Motor neuron (in vitro differentiated cells): ENCODE measurements at regions not wholly inside any gene's neighbourhood (a gene's known extent, or its start where the extent isn't known, plus 50 kb on each side); places are given as distances from the start of the nearest gene placed in this dataset.

Source experiments
- ATAC-seq, 8 experiments: fragments of 200-7000 bp; cut with Tn5 transposase; replicated peaks in 6 of 8; 2 replicates each; pipeline ENCODE4 v1.8.0; 2021; ENCODE audit warnings: mild to moderate bottlenecking in 8 of 8, moderate library complexity in 8 of 8
- H3K27ac ChIP-seq, 2 donors: fragments of 250-450 bp; sonication (Bioruptor Pico); 2 replicates each; pipeline ENCODE4 v1.9.0; 2021; ENCODE audit warnings: antibody characterized with exemption in 2 of 2, mild to moderate bottlenecking in 2 of 2, moderate library complexity in 1 of 2
- H3K4me1 ChIP-seq, 2 donors: fragments of 250-450 bp; sonication (Bioruptor Pico); replicated peaks in 1 of 2; 2 replicates each; pipeline ENCODE4 v1.6.1; 2021; ENCODE audit warnings: antibody characterized with exemption in 2 of 2, mild to moderate bottlenecking in 2 of 2, moderate library complexity in 1 of 2
- H3K4me3 ChIP-seq, 5 donors: fragments of 250-450 bp; sonication (Bioruptor Pico); 2 replicates each; pipeline ENCODE4 v1.9.0; 2021; ENCODE audit warnings: antibody characterized with exemption in 5 of 5, mild to moderate bottlenecking in 5 of 5, moderate library complexity in 4 of 5
- WGBS, 10 experiments: fragments of 450-650 bp; shearing (Covaris generic); methylation state at CpG; one replicate each; pipeline ENCODE4 v1.0.0; 2022; 5-methylcytosine and 5-hydroxymethylcytosine counted together
- in situ Hi-C, 9 experiments: fragments of 400-800 bp; cut with MboI; loops; one replicate each; pipeline ENCODE4 v1.15.0; 2021; ENCODE audit warnings: low sequenced_read_pairs in 9 of 9, low pct_unique_long_range_greater_than_20kb in 2 of 9; ENCODE audit not compliant: unreplicated experiment in 9 of 9

- no peak overlapping the region for H3K4me3 ChIP-seq
- H3K27ac ChIP-seq = no peak overlapping the region
- peak in 3 of 8 experiments; percentile 20 to 74 (median 55) for ATAC-seq
- WGBS, 10 experiments = 30 to 100% (median 75%) methylated on average over 1 to 5 of the region's 5 CpGs
- in situ Hi-C loops = loop anchor here in 1 of 9 experiments (25.0 kb wide), 1 partner anchor 272 kb away; no protein-coding TSS in a partner anchor
- H3K4me1 ChIP-seq = peaks cover 8% of the 10 kb centered on the region in 2 donors
Observed at GRCh38 chr18:10239991-10240634, 214.3 kb upstream of the APCDD1 start.

GRCh38 chr18:10240973-10241372, 213.5 kb upstream of the APCDD1 start:
- no peak for ATAC-seq
- Histone ChIP-seq H3K4me3 (no peak overlapping the region), H3K4me1 (peaks cover 8% of the 10 kb centered on the region in 2 donors), H3K27ac (no peak overlapping the region)
- 50 to 100% (median 89%) methylated on average over 1 to 2 of the region's 2 CpGs; no CpG with 5 or more reads in 2 of the 10 experiments for WGBS, 10 experiments
- in situ Hi-C loops = loop anchor here in 1 of 9 experiments (25.0 kb wide), 1 partner anchor 271 kb away; no protein-coding TSS in a partner anchor

- Histone ChIP-seq H3K4me3 (no peak overlapping the region), H3K27ac (no peak overlapping the region), H3K4me1 (peaks cover 8% of the 10 kb centered on the region in 2 donors)
- ATAC-seq = no peak
- in situ Hi-C loops = loop anchor here in 1 of 9 experiments (25.0 kb wide), 1 partner anchor 271 kb away; no protein-coding TSS in a partner anchor
- 50 to 100% (median 83%) methylated on average over 1 of the region's 1 CpG; no CpG with 5 or more reads in 5 of the 10 experiments for WGBS, 10 experiments
Observed at GRCh38 chr18:10241579-10241978, 212.9 kb upstream of the APCDD1 start.

GRCh38 chr18:10242936-10243680, 211.3 kb upstream of the APCDD1 start:
- H3K27ac ChIP-seq = no peak overlapping the region
- in situ Hi-C loops = loop anchor here in 1 of 9 experiments (25.0 kb wide), 1 partner anchor 269 kb away; no protein-coding TSS in a partner anchor
- peak in 5 of 8 experiments; percentile 8 to 48 (median 39) for ATAC-seq
- peaks cover 16 to 17% of the 10 kb centered on the region in 2 donors for H3K4me1 ChIP-seq
- no peak overlapping the region for H3K4me3 ChIP-seq
- WGBS, 10 experiments = 57 to 100% (median 83%) methylated on average over 1 to 7 of the region's 7 CpGs; no CpG with 5 or more reads in 2 of the 10 experiments

GRCh38 chr18:10244341-10244740, 210.1 kb upstream of the APCDD1 start:
- Histone ChIP-seq H3K4me3 (no peak overlapping the region), H3K4me1 (peaks cover 16 to 17% of the 10 kb centered on the region in 2 donors), H3K27ac (no peak overlapping the region)
- no peak for ATAC-seq
- in situ Hi-C loops = loop anchor here in 1 of 9 experiments (25.0 kb wide), 1 partner anchor 268 kb away; no protein-coding TSS in a partner anchor
- 80 to 100% (median 89%) methylated on average over 3 to 8 of the region's 8 CpGs; no CpG with 5 or more reads in 2 of the 10 experiments for WGBS, 10 experiments

GRCh38 chr18:10245031-10245845, 209.2 kb upstream of the APCDD1 start:
- Histone ChIP-seq H3K4me1 (peaks cover 14 to 16% of the 10 kb centered on the region in 2 donors), H3K27ac (no peak overlapping the region), H3K4me3 (no peak overlapping the region)
- in situ Hi-C loops = loop anchor here in 1 of 9 experiments (25.0 kb wide), 1 partner anchor 267 kb away; no protein-coding TSS in a partner anchor
- ATAC-seq = peak in 1 of 8 experiments; percentile 38
- WGBS, 10 experiments = 60 to 100% (median 95%) methylated on average over 1 to 6 of the region's 11 CpGs; no CpG with 5 or more reads in 2 of the 10 experiments

GRCh38 chr18:10245846-10246175, 208.6 kb upstream of the APCDD1 start:
- WGBS, 10 experiments = 40 to 91% (median 72%) methylated on average over 1 to 5 of the region's 6 CpGs; no CpG with 5 or more reads in 5 of the 10 experiments
- H3K4me3 ChIP-seq = no peak overlapping the region
- peaks cover 13 to 16% of the 10 kb centered on the region in 2 donors for H3K4me1 ChIP-seq
- in situ Hi-C loops = loop anchor here in 1 of 9 experiments (25.0 kb wide), 1 partner anchor 266 kb away; no protein-coding TSS in a partner anchor
- ATAC-seq = no peak
- no peak overlapping the region for H3K27ac ChIP-seq

GRCh38 chr18:10247021-10247741, 207.3 kb upstream of the APCDD1 start:
- ATAC-seq = peak in 6 of 8 experiments; percentile 45 to 96 (median 91)
- H3K27ac ChIP-seq = peak overlapping the region; percentile 30 to 36
- WGBS, 10 experiments = 20 to 100% (median 79%) methylated on average over 1 to 9 of the region's 21 CpGs; no CpG with 5 or more reads in 2 of the 10 experiments

GRCh38 chr18:10247742-10248082, 206.7 kb upstream of the APCDD1 start:
- in situ Hi-C loops = loop anchor here in 1 of 9 experiments (25.0 kb wide), 1 partner anchor 265 kb away; no protein-coding TSS in a partner anchor
- no peak for ATAC-seq
- peaks cover 13 to 16% of the 10 kb centered on the region in 2 donors for H3K4me1 ChIP-seq
- H3K4me3 ChIP-seq = no peak overlapping the region
- WGBS, 10 experiments = 76 to 100% (median 93%) methylated on average over 2 to 4 of the region's 10 CpGs; no CpG with 5 or more reads in 5 of the 10 experiments
- H3K27ac ChIP-seq = peak overlapping the region; percentile 30 to 36

More at GRCh38 chr18:10247021-10247741, 207.3 kb upstream of the APCDD1 start:
- in situ Hi-C loops = loop anchor here in 1 of 9 experiments (25.0 kb wide), 1 partner anchor 265 kb away; no protein-coding TSS in a partner anchor
- Histone ChIP-seq H3K4me1 (peaks cover 13 to 16% of the 10 kb centered on the region in 2 donors), H3K4me3 (no peak overlapping the region)

GRCh38 chr18:10248738-10249137, 205.7 kb upstream of the APCDD1 start:
- in situ Hi-C loops = loop anchor here in 1 of 9 experiments (25.0 kb wide), 1 partner anchor 264 kb away; no protein-coding TSS in a partner anchor
- Histone ChIP-seq H3K4me1 (peaks cover 8 to 9% of the 10 kb centered on the region in 2 donors), H3K4me3 (no peak overlapping the region), H3K27ac (no peak overlapping the region)
- WGBS, 10 experiments = 63 to 100% (median 99%) methylated on average over 1 to 5 of the region's 5 CpGs; no CpG with 5 or more reads in 2 of the 10 experiments
- no peak for ATAC-seq

- Histone ChIP-seq H3K27ac (no peak overlapping the region), H3K4me3 (no peak overlapping the region), H3K4me1 (peaks cover 8 to 9% of the 10 kb centered on the region in 2 donors)
- peak in 1 of 8 experiments; percentile 36 for ATAC-seq
- 17 to 100% (median 90%) methylated on average over 1 to 2 of the region's 3 CpGs; no CpG with 5 or more reads in 2 of the 10 experiments for WGBS, 10 experiments
- in situ Hi-C loops = loop anchor here in 1 of 9 experiments (25.0 kb wide), 1 partner anchor 263 kb away; no protein-coding TSS in a partner anchor
Observed at GRCh38 chr18:10249270-10249669, 205.2 kb upstream of the APCDD1 start.
